Gastrocnemius medialis (tissue), 4 donors: ENCODE measurements at regions not wholly inside any gene's neighbourhood (a gene's known extent, or its start where the extent isn't known, plus 50 kb on each side); places are given as distances from the start of the nearest gene placed in this dataset.

Experiments used
- ATAC-seq, 2 donors: fragments of 150-250 bp; one replicate each; pipeline ENCODE4 v1.9.1; 2016
- DNase-seq, 2 donors: peaks; one replicate each; pipeline ENCODE4 v3.0.0-alpha.2; 2019
- H3K27ac ChIP-seq, 4 donors: fragments of 200-600 bp; sonication (generic); 1 replicate in 1 of 4; 2 replicates in 3 of 4; pipeline ENCODE4 v1.5.1; 2016 to 2018; ENCODE audit warnings: mild to moderate bottlenecking in 2 of 4, moderate library complexity in 1 of 4
- H3K27me3 ChIP-seq, 3 donors: fragments of 200-600 bp; sonication (generic) in 2 of 3; 1 replicate in 1 of 3; 2 replicates in 2 of 3; pipeline versions ENCODE4 v1.5.1 to v1.6.0; 2016 to 2019; ENCODE audit warnings: mild to moderate bottlenecking in 1 of 3, moderate library complexity in 1 of 3
- H3K36me3 ChIP-seq, 2 donors: fragments of 200-600 bp; sonication (generic) in 1 of 2; one replicate each; pipeline ENCODE4 v1.5.1; 2017 to 2018
- H3K4me1 ChIP-seq, 2 donors: fragments of 200-600 bp; sonication (generic) in 1 of 2; one replicate each; pipeline ENCODE4 v1.5.1; 2016 to 2017; ENCODE audit warnings: mild to moderate bottlenecking in 2 of 2
- H3K4me3 ChIP-seq, 4 donors: fragments of 200-600 bp; sonication (generic) in 3 of 4; 1 replicate in 1 of 4; 2 replicates in 3 of 4; pipeline ENCODE4 v1.5.1; 2016 to 2019; ENCODE audit warnings: mild to moderate bottlenecking in 2 of 4
- H3K9me3 ChIP-seq, 3 donors: fragments of 200-600 bp; sonication (generic) in 2 of 3; 1 replicate in 1 of 3; 2 replicates in 2 of 3; pipeline ENCODE4 v1.5.1; 2016 to 2019
- CTCF ChIP-seq, 5 experiments: fragments of 450-650 bp in 3 of 5; fragments of 200-600 bp in 2 of 5; sonication (generic) in 2 of 5; IDR thresholded peaks in 4 of 5; conservative IDR thresholded peaks in 1 of 5; 1 replicate in 4 of 5; 2 replicates in 1 of 5; pipeline ENCODE4 v1.5.1; 2016 to 2019; ENCODE audit warnings: antibody characterized with exemption in 5 of 5, mild to moderate bottlenecking in 3 of 5, moderate library complexity in 3 of 5
- POLR2A ChIP-seq, 2 donors: fragments of 450-650 bp; IDR thresholded peaks; one replicate each; pipeline ENCODE4 v1.6.1; 2017; ENCODE audit warnings: antibody characterized with exemption in 2 of 2, mild to moderate bottlenecking in 2 of 2, moderate library complexity in 2 of 2
- in situ Hi-C, 4 donors: fragments of 200-750 bp; cut with MboI; loops; one replicate each; pipeline versions ENCODE4 v1.15.0 to v1.8.0; 2017; ENCODE audit warnings: low sequenced_read_pairs in 4 of 4
- intact Hi-C: fragments of 100-400 bp; cut with DNase I; formaldehyde crosslinking; loops from one replicate; pipeline ENCODE4 v1.15.1; 2023; ENCODE audit warnings: low total_unique reads

- DNase-seq = no peak
- ATAC-seq = no peak
These were observed 856.8 kb downstream of the OTOL1 start for GRCh38 chr3:162353414-162353813.

DNA sequence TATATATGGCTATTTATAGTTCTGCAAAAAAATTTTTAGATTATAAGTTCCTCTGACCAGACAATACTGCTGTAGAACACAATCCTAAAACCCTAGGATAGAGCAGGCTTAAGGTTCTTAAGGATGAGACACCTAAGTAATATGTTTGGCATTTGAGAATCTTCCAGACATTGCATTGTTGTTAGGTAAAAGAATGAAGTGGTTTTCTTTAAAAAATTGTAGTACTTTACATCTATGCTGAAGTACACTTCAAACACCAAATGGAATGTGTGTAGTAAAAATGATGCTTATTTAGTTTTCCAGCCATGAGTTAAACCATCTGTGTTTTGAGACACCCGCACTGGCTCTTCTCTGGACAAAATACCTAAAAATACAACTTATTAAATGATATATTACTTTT lies 857.7 kb downstream of the OTOL1 start:
- no peak for DNase-seq
- intact Hi-C loops (no loop called here), in situ Hi-C loops (no loop called here)
- ATAC-seq = no peak
- no peaks in the 10 kb centered on the region for H3K27me3 ChIP-seq
- no peaks in the 10 kb centered on the region for H3K36me3 ChIP-seq
- H3K4me3 ChIP-seq = no peak overlapping the region
- no peaks in the 10 kb centered on the region for H3K4me1 ChIP-seq
- H3K27ac ChIP-seq = no peak overlapping the region
- TF ChIP-seq POLR2A (IDR thresholded peaks at IDR 0.05) (no peak), CTCF (IDR thresholded peaks at IDR 0.05 in 4 of 5, conservative IDR thresholded peaks at IDR 0.05 in 1 of 5) (no peak)
- no peaks in the 10 kb centered on the region for H3K9me3 ChIP-seq

More at GRCh38 chr3:162353414-162353813, 856.8 kb downstream of the OTOL1 start:
- H3K4me1 ChIP-seq = no peaks in the 10 kb centered on the region
- TF ChIP-seq POLR2A (IDR thresholded peaks at IDR 0.05) (no peak), CTCF (IDR thresholded peaks at IDR 0.05 in 4 of 5, conservative IDR thresholded peaks at IDR 0.05 in 1 of 5) (no peak)
- H3K27ac ChIP-seq = no peak overlapping the region
- H3K27me3 ChIP-seq = no peaks in the 10 kb centered on the region
- H3K4me3 ChIP-seq = no peak overlapping the region
- no peaks in the 10 kb centered on the region for H3K36me3 ChIP-seq
- intact Hi-C loops (no loop called here), in situ Hi-C loops (no loop called here)
- no peaks in the 10 kb centered on the region for H3K9me3 ChIP-seq

GRCh38 chr3:162365066-162365719 lies 868.6 kb downstream of the OTOL1 start:
- no peaks in the 10 kb centered on the region for H3K36me3 ChIP-seq

GRCh38 chr3:162366166-162366766 lies 869.7 kb downstream of the OTOL1 start:
- TF ChIP-seq POLR2A (IDR thresholded peaks at IDR 0.05) = no peak
- TF ChIP-seq CTCF (IDR thresholded peaks at IDR 0.05 in 4 of 5, conservative IDR thresholded peaks at IDR 0.05 in 1 of 5) = no peak
- Histone ChIP-seq H3K36me3 (no peaks in the 10 kb centered on the region), H3K9me3 (no peaks in the 10 kb centered on the region), H3K4me1 (peaks cover 12 to 15% of the 10 kb centered on the region in 2 donors), H3K27me3 (no peaks in the 10 kb centered on the region), H3K4me3 (no peak overlapping the region), H3K27ac (no peak overlapping the region)
- in situ Hi-C loops (no loop called here), intact Hi-C loops (no loop called here)
- DNase-seq (no peak), ATAC-seq (no peak)

More at GRCh38 chr3:162365066-162365719, 868.6 kb downstream of the OTOL1 start:
- intact Hi-C loops (no loop called here), in situ Hi-C loops (no loop called here)
- TF ChIP-seq CTCF (IDR thresholded peaks at IDR 0.05 in 4 of 5, conservative IDR thresholded peaks at IDR 0.05 in 1 of 5) (no peak), POLR2A (IDR thresholded peaks at IDR 0.05) (no peak)
- Histone ChIP-seq H3K9me3 (no peaks in the 10 kb centered on the region), H3K4me1 (peaks cover 8 to 12% of the 10 kb centered on the region in 2 donors), H3K27ac (no peak overlapping the region), H3K4me3 (no peak overlapping the region), H3K27me3 (no peaks in the 10 kb centered on the region)
- DNase-seq (no peak), ATAC-seq (no peak)
